ENCODE measurements at regions not wholly inside any gene's neighbourhood (a gene's known extent, or its start where the extent isn't known, plus 50 kb on each side); places are given as distances from the start of the nearest gene placed in this dataset.

GRCh38 chr1:243927381-243927780 lies 77.3 kb upstream of the AKT3 start:
- TF ChIP-seq CEBPB (IDR thresholded peaks at IDR 0.05): no peak
- no peak for TF ChIP-seq TCF12 (IDR thresholded peaks at IDR 0.05; ENCODE audit: low read depth)
- no peak for TF ChIP-seq EP300 (IDR thresholded peaks at IDR 0.05; ENCODE audit: borderline replicate concordance)
- no peak for TF ChIP-seq FOXM1 (IDR thresholded peaks at IDR 0.05; ENCODE audit: borderline replicate concordance, low read depth)

All from Ishikawa (cell line).